ENCODE measurements at regions not wholly inside any gene's neighbourhood (a gene's known extent, or its start where the extent isn't known, plus 50 kb on each side); places are given as distances from the start of the nearest gene placed in this dataset.

DNA sequence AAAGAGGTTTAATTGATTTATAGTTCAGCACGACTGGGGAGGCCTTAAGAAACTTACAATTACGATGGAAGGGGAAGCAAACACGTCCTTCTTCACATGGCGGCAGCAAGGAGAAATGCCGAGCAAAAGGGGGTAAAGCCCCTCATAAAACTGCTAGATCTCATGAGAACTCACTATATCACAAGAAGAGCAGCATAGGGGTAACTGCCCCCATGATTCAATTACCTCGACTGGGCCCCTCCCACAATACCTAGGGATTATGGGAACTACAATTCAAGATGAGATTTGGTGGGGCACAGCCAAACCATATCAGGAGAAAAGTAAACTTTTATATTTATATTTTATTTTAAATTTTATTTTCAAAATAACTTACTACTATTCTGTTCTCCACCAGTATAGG is 272.0 kb downstream of the MYCN start:
- H3K36me3 ChIP-seq (ENCODE audit: control insufficient read depth, insufficient read depth, low read length), result no peaks in the 10 kb centered on the region
- dilution Hi-C loops (cut with HindIII; ENCODE audit: low sequenced_read_pairs, unreplicated experiment) (no loop called here), in situ Hi-C loops (cut with MboI; ENCODE audit: low sequenced_read_pairs) (no loop called here), intact Hi-C loops (cut with micrococcal nuclease) (no loop called here)
- no peak overlapping the region for H4K8ac ChIP-seq (ENCODE audit: low read depth in 2 of 2, low read length in 2 of 2)
- no peaks in the 10 kb centered on the region for H3K27me3 ChIP-seq (ENCODE audit: control insufficient read depth, insufficient read depth, low read length)
- no peak overlapping the region for H3K27ac ChIP-seq (ENCODE audit: insufficient read depth, low read length)
- H2AFZ ChIP-seq (replicated peaks; ENCODE audit: low read length, poor library complexity), result no peak overlapping the region
- no peak overlapping the region for H2BK20ac ChIP-seq (ENCODE audit: low read depth, low read length)
- DNase-seq (no peak), ATAC-seq (ENCODE audit: low read depth) (no peak)
- CTCF ChIA-PET, result no interaction called here
- no peak for TF ChIP-seq POLR2A (IDR thresholded peaks at IDR 0.05; ENCODE audit: low read depth, low read length)
- no peak for TF ChIP-seq NFE2L2 (IDR thresholded peaks at IDR 0.05; ENCODE audit: low read depth, low read length)
- no peak for TF ChIP-seq BHLHE40 (IDR thresholded peaks at IDR 0.05; ENCODE audit: low read depth, low read length)
- TF ChIP-seq, protein P1, sequence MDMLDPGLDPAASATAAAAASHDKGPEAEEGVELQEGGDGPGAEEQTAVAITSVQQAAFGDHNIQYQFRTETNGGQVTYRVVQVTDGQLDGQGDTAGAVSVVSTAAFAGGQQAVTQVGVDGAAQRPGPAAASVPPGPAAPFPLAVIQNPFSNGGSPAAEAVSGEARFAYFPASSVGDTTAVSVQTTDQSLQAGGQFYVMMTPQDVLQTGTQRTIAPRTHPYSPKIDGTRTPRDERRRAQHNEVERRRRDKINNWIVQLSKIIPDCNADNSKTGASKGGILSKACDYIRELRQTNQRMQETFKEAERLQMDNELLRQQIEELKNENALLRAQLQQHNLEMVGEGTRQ (IDR thresholded peaks at IDR 0.05; ENCODE audit: low read depth, low read length), result no peak
- no peak for TF ChIP-seq CHD1 (IDR thresholded peaks at IDR 0.05; ENCODE audit: low read depth, low read length)
- no peak for TF ChIP-seq CEBPB (IDR thresholded peaks at IDR 0.05; ENCODE audit: low read depth, low read length)
- TF ChIP-seq MAFK (IDR thresholded peaks at IDR 0.05; ENCODE audit: low read depth, low read length), result no peak
- no peak for TF ChIP-seq RFX5 (IDR thresholded peaks at IDR 0.05; ENCODE audit: low read depth, low read length)
- TF ChIP-seq, protein P2, sequence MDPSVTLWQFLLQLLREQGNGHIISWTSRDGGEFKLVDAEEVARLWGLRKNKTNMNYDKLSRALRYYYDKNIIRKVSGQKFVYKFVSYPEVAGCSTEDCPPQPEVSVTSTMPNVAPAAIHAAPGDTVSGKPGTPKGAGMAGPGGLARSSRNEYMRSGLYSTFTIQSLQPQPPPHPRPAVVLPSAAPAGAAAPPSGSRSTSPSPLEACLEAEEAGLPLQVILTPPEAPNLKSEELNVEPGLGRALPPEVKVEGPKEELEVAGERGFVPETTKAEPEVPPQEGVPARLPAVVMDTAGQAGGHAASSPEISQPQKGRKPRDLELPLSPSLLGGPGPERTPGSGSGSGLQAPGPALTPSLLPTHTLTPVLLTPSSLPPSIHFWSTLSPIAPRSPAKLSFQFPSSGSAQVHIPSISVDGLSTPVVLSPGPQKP (IDR thresholded peaks at IDR 0.05; ENCODE audit: borderline replicate concordance, low read depth, low read length), result no peak
- TF ChIP-seq MXI1 (IDR thresholded peaks at IDR 0.05; ENCODE audit: borderline replicate concordance, low read depth, low read length), result no peak
- TF ChIP-seq SMC3 (IDR thresholded peaks at IDR 0.05; ENCODE audit: low read depth, low read length), result no peak
- TF ChIP-seq RAD21 (IDR thresholded peaks at IDR 0.05; ENCODE audit: low read length), result no peak
- no peak for TF ChIP-seq MAZ (IDR thresholded peaks at IDR 0.05; ENCODE audit: borderline replicate concordance, low read depth, low read length)
- no peak for TF ChIP-seq FOS (IDR thresholded peaks at IDR 0.05; ENCODE audit: low read depth, low read length)
- TF ChIP-seq RCOR1 (IDR thresholded peaks at IDR 0.05; ENCODE audit: insufficient replicate concordance, low read length), result no peak
- TF ChIP-seq, protein P3, sequence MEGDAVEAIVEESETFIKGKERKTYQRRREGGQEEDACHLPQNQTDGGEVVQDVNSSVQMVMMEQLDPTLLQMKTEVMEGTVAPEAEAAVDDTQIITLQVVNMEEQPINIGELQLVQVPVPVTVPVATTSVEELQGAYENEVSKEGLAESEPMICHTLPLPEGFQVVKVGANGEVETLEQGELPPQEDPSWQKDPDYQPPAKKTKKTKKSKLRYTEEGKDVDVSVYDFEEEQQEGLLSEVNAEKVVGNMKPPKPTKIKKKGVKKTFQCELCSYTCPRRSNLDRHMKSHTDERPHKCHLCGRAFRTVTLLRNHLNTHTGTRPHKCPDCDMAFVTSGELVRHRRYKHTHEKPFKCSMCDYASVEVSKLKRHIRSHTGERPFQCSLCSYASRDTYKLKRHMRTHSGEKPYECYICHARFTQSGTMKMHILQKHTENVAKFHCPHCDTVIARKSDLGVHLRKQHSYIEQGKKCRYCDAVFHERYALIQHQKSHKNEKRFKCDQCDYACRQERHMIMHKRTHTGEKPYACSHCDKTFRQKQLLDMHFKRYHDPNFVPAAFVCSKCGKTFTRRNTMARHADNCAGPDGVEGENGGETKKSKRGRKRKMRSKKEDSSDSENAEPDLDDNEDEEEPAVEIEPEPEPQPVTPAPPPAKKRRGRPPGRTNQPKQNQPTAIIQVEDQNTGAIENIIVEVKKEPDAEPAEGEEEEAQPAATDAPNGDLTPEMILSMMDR (conservative IDR thresholded peaks at IDR 0.05; ENCODE audit: low read depth, low read length), result no peak
- H2BK5ac ChIP-seq (ENCODE audit: low read depth, low read length, poor library complexity, severe bottlenecking), result no peak overlapping the region
- H4K91ac ChIP-seq (ENCODE audit: insufficient read depth, low read depth, low read length), result no peak overlapping the region
- H3K9me3 ChIP-seq (ENCODE audit: control insufficient read depth, insufficient read depth, low read length), result peaks cover 13% of the 10 kb centered on the region; the same call in 1 of the 2 replicates
- no peak overlapping the region for H2BK15ac ChIP-seq (ENCODE audit: low read depth, low read length)
- no peak overlapping the region for H3K4me3 ChIP-seq (ENCODE audit: insufficient read depth, low read depth, low read length)
- POLR2A ChIA-PET (ENCODE audit: unreplicated experiment), result no interaction called here
- no peak overlapping the region for H3K4me2 ChIP-seq (ENCODE audit: low read depth, low read length)
- no peaks in the 10 kb centered on the region for H3K79me1 ChIP-seq (ENCODE audit: low read depth in 1 of 2, low read length in 2 of 2)
- no peaks in the 10 kb centered on the region for H4K20me1 ChIP-seq (ENCODE audit: insufficient read depth, low read length)
- BruUV-seq (replicated peaks), result no TSS peak
- no peaks in the 10 kb centered on the region for H3K9me1 ChIP-seq (ENCODE audit: insufficient read depth, low read length)
- H3K14ac ChIP-seq (replicated peaks; ENCODE audit: low read depth, low read length), result no peak overlapping the region
- H3K18ac ChIP-seq (ENCODE audit: low read depth, low read length), result no peak overlapping the region
- H3K4me1 ChIP-seq (ENCODE audit: control insufficient read depth, insufficient read depth, low read length), result no peaks in the 10 kb centered on the region
- no peak overlapping the region for H2AK5ac ChIP-seq (ENCODE audit: low read depth, low read length)
- WGBS, 2 experiments (ENCODE audit: extremely low coverage in 2 of 2, insufficient read length in 1 of 2), result no CpG with 5 or more reads among the region's 6 CpGs
- no peak overlapping the region for H3K23ac ChIP-seq (ENCODE audit: low read depth, low read length)
- H3K9ac ChIP-seq (ENCODE audit: low read depth, low read length), result no peak overlapping the region
- H2BK120ac ChIP-seq (ENCODE audit: low read depth, low read length), result no peak overlapping the region
- H3K56ac ChIP-seq (ENCODE audit: extremely low read depth, insufficient read depth, low read length), result no peak overlapping the region
- H3K4ac ChIP-seq (ENCODE audit: low read depth, low read length), result no peak overlapping the region
- H4K5ac ChIP-seq (ENCODE audit: low read depth, low read length), result no peak overlapping the region
- H2AK9ac ChIP-seq (replicated peaks; ENCODE audit: low read depth, low read length, poor library complexity), result no peak overlapping the region

Data from IMR-90 (cell line).